Liver (tissue), 3 donors: ENCODE measurements at regions not wholly inside any gene's neighbourhood (a gene's known extent, or its start where the extent isn't known, plus 50 kb on each side); places are given as distances from the start of the nearest gene placed in this dataset.

Experiments used
- EGR1 ChIP-seq, 2 donors: IDR thresholded peaks; 2 replicates each; pipeline ENCODE4 v1.6.1; 2016 to 2018; ENCODE audit warnings: antibody characterized with exemption in 2 of 2, low read depth in 2 of 2
- GABPA ChIP-seq, 2 donors: IDR thresholded peaks in 1 of 2; conservative IDR thresholded peaks in 1 of 2; 2 replicates each; pipeline ENCODE4 v1.6.1; 2016; ENCODE audit warnings: antibody characterized with exemption in 2 of 2, mild to moderate bottlenecking in 1 of 2, moderate library complexity in 1 of 2
- JUND ChIP-seq, 2 donors: IDR thresholded peaks; 2 replicates each; pipeline ENCODE4 v1.6.1; 2016; ENCODE audit warnings: antibody characterized with exemption in 2 of 2
- NR2F2 ChIP-seq: IDR thresholded peaks from 2 replicates; pipeline ENCODE4 v1.6.1; 2016; ENCODE audit warnings: antibody characterized with exemption
- REST ChIP-seq: IDR thresholded peaks from 2 replicates; pipeline ENCODE4 v1.6.1; 2016; ENCODE audit warnings: antibody characterized with exemption, mild to moderate bottlenecking
- SP1 ChIP-seq: IDR thresholded peaks from 2 replicates; pipeline ENCODE4 v1.6.1; 2018; ENCODE audit warnings: antibody characterized with exemption, mild to moderate bottlenecking
- TAF1 ChIP-seq: conservative IDR thresholded peaks from 2 replicates; pipeline ENCODE4 v1.6.1; 2016; ENCODE audit warnings: antibody characterized with exemption, mild to moderate bottlenecking
- ZBTB33 ChIP-seq: IDR thresholded peaks from 2 replicates; pipeline ENCODE4 v1.6.1; 2016; ENCODE audit warnings: antibody characterized with exemption
- TF ChIP-seq, protein P1 (sequence below): IDR thresholded peaks from 2 replicates; pipeline ENCODE4 v1.6.1; 2016; ENCODE audit warnings: antibody characterized with exemption
- TF ChIP-seq, protein P2 (sequence below): fragments of 150-350 bp; IDR thresholded peaks from 2 replicates; pipeline ENCODE4 v1.5.1; 2017; ENCODE audit warnings: improper control_type of control experiment, low read depth, low read length; ENCODE audit not compliant: missing input control
- donor health status: healthy.
- donor health status: healthy.

GRCh38 chr9:87214991-87215390 lies 267.7 kb upstream of the GAS1 start:
- TF ChIP-seq, protein P1, sequence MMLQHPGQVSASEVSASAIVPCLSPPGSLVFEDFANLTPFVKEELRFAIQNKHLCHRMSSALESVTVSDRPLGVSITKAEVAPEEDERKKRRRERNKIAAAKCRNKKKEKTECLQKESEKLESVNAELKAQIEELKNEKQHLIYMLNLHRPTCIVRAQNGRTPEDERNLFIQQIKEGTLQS = no peak
- TF ChIP-seq, protein P2, sequence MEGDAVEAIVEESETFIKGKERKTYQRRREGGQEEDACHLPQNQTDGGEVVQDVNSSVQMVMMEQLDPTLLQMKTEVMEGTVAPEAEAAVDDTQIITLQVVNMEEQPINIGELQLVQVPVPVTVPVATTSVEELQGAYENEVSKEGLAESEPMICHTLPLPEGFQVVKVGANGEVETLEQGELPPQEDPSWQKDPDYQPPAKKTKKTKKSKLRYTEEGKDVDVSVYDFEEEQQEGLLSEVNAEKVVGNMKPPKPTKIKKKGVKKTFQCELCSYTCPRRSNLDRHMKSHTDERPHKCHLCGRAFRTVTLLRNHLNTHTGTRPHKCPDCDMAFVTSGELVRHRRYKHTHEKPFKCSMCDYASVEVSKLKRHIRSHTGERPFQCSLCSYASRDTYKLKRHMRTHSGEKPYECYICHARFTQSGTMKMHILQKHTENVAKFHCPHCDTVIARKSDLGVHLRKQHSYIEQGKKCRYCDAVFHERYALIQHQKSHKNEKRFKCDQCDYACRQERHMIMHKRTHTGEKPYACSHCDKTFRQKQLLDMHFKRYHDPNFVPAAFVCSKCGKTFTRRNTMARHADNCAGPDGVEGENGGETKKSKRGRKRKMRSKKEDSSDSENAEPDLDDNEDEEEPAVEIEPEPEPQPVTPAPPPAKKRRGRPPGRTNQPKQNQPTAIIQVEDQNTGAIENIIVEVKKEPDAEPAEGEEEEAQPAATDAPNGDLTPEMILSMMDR = no peak
- TF ChIP-seq SP1 = no peak
- TF ChIP-seq GABPA (IDR thresholded peaks at IDR 0.05 in 1 of 2, conservative IDR thresholded peaks at IDR 0.05 in 1 of 2) = no peak
- no peak for TF ChIP-seq REST
- no peak for TF ChIP-seq TAF1
- no peak for TF ChIP-seq JUND (IDR thresholded peaks at IDR 0.05)
- TF ChIP-seq NR2F2 = no peak
- TF ChIP-seq EGR1 (IDR thresholded peaks at IDR 0.05; ENCODE audit: low read depth in 2 of 2) = no peak
- TF ChIP-seq ZBTB33 = no peak
